NCI-H2227 (cell line): ENCODE measurements at regions not wholly inside any gene's neighbourhood (a gene's known extent, or its start where the extent isn't known, plus 50 kb on each side); places are given as distances from the start of the nearest gene placed in this dataset.
"Not testable (repeated sequence)": the region's sequence is repeated elsewhere in the genome, so short reads cannot be mapped to it uniquely, and the experiment has no call there.

Experiments used
- DNase-seq: peaks from one replicate; lab custom pipeline; 2025; ENCODE audit not compliant: unreplicated experiment; lab: John Stamatoyannopoulos, UW

GRCh38 chr6:126202707-126203106 is 137.2 kb upstream of the CENPW start:
- no peak for DNase-seq

- DNase-seq, result no peak
Observed at GRCh38 chr6:126204126-126204525, 135.8 kb upstream of the CENPW start.

- no peak for DNase-seq
Observed at GRCh38 chr6:126204598-126204997, 135.3 kb upstream of the CENPW start.

GRCh38 chr6:126206504-126207246 is 133.2 kb upstream of the CENPW start:
- no peak for DNase-seq

- DNase-seq, result no peak
Observed at GRCh38 chr6:126210398-126211075, 129.4 kb upstream of the CENPW start.

GRCh38 chr6:126217497-126217896 is 122.4 kb upstream of the CENPW start:
- no peak for DNase-seq

GRCh38 chr6:126220901-126221300 is 119.0 kb upstream of the CENPW start:
- DNase-seq, result not testable (repeated sequence)

- peak; percentile 29 for DNase-seq
Observed at GRCh38 chr6:126227833-126228702, 111.8 kb upstream of the CENPW start.

- no peak for DNase-seq
Observed at GRCh38 chr6:126232671-126233070, 107.2 kb upstream of the CENPW start.

- DNase-seq, result no peak
Observed at GRCh38 chr6:126233192-126233591, 106.7 kb upstream of the CENPW start.

- DNase-seq, result no peak
Observed at GRCh38 chr6:126235363-126235762, 104.6 kb upstream of the CENPW start.

GRCh38 chr6:126245077-126245476 is 94.8 kb upstream of the CENPW start:
- DNase-seq, result no peak

- DNase-seq, result no peak
Observed at GRCh38 chr6:126252154-126252553, 87.8 kb upstream of the CENPW start.

GRCh38 chr6:126253431-126253830 is 86.5 kb upstream of the CENPW start:
- DNase-seq, result no peak

GRCh38 chr6:126258150-126258549 is 81.8 kb upstream of the CENPW start:
- DNase-seq, result no peak

GRCh38 chr6:126261792-126262421 is 78.0 kb upstream of the CENPW start:
- no peak for DNase-seq

GRCh38 chr6:126264265-126264664 is 75.7 kb upstream of the CENPW start:
- DNase-seq, result no peak

- DNase-seq, result no peak
Observed at GRCh38 chr6:126266664-126267063, 73.3 kb upstream of the CENPW start.

GRCh38 chr6:126267626-126268025 is 72.3 kb upstream of the CENPW start:
- DNase-seq, result no peak

GRCh38 chr6:126268092-126268491 is 71.8 kb upstream of the CENPW start:
- no peak for DNase-seq

GRCh38 chr6:126280287-126280686 is 59.6 kb upstream of the CENPW start:
- no peak for DNase-seq
